Renal cortical epithelial cell (primary cell): ENCODE measurements at regions not wholly inside any gene's neighbourhood (a gene's known extent, or its start where the extent isn't known, plus 50 kb on each side); places are given as distances from the start of the nearest gene placed in this dataset.
"Not testable (repeated sequence)": the region's sequence is repeated elsewhere in the genome, so short reads cannot be mapped to it uniquely, and the experiment has no call there.

Source experiments
- DNase-seq: peaks from one replicate; pipeline ENCODE4 v3.0.0-alpha.2; 2011; ENCODE audit warnings: low read depth

DNA sequence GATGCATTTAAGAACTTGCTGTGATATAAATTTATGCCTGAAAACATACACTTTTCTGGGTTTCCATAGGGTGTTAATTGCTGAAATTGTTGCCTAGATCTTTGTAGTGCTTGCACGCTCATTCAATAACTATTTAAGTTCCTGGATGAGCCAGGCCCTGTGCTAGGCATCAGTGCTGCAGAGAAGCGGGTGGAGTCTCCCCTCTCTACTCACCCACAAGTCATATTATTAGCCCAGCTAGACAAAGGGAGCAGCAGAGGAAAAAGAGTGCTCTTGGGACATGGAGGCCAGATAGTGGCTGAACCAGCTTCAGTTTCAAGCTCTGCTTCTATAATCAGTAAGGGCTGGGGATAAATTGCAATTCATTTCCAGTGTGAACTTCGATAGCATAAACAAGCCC is 329.1 kb downstream of the TFAP2B start:
- DNase-seq: peak; percentile 32

DNA sequence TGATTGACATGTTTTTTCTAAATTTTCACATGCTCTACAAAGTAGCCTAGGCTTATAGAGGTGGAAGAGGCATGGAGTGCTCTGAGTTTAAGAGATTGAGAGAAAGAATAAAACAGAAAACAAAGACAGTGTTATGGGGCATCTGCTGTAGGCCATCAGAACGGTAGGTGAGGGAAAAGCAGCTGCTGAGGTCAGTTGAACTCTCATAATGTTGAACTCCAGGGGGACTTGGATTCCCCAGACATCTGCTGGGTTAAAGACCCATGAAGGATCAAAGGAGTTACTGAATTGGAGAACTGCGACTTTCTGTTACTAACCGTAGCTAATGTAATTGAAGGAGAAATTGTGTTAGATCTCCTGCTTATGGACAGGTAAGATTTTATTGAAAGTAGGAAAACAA is 333.9 kb downstream of the TFAP2B start:
- no peak for DNase-seq

DNA sequence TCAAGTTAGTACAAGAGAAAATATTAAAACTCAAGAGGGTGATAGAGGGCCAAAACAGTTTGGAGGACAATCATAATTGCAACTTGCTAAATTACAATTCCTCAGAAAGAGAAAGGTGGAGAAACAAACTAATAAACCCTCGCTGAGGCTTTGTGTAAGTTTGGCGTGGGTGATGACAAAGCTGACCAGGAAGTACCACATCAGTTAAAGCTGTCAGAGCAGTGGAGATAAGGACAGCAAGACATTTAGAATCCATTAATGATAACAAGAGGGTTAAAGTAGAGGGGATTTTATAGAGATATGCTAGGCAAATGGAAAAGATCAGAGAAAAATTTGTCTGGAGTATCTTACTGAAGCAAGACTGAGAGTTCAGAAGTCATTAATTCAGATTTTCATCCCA is 334.4 kb downstream of the TFAP2B start:
- DNase-seq: no peak

DNA sequence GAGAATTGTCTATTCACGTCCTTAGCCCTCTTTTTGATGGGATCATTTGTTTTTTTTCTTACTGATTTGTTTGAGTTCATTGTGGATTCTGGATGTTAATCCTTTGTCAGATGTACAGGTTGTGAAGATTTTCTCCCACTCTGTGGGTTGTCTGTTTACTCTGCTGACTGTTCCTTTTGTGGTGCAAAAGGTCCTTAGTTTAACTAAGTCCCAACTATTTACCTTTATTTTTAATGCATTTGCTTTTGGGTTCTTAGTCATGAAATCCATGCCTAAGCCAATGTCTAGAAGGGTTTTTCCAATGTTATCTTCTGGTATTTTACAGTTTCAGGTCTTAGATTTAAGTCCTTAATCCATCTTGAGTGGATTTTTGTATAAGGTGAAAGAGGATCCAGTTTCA is 336.3 kb downstream of the TFAP2B start:
- DNase-seq: not testable (repeated sequence)

GRCh38 chr6:51159260-51159659 is 340.6 kb downstream of the TFAP2B start:
- not testable (repeated sequence) for DNase-seq

DNA sequence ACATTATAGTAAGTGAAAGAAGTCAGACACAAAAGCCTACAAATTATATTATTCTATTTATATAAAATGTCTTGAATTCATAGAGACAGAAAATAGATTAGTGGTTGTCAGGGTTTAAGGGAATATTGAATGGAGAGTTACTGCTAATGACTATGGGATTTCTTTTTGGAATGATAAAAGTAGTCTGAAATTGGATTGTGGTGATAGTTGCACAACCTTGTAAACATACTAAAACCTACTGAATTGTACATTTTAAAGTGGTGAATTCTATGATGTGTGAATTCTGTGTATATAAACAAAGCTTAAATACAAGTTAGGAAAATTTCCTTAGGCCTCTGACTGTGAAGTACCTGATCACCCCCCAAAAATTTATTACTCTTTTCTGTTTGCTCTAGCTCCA is 343.1 kb downstream of the TFAP2B start:
- DNase-seq: no peak

- DNase-seq: no peak
Observed at GRCh38 chr6:51163843-51164529, 345.3 kb downstream of the TFAP2B start.

- no peak for DNase-seq
Observed at GRCh38 chr6:51166914-51167313, 348.2 kb downstream of the TFAP2B start.

- no peak for DNase-seq
Observed at GRCh38 chr6:51167468-51167867, 348.8 kb downstream of the TFAP2B start.

DNA sequence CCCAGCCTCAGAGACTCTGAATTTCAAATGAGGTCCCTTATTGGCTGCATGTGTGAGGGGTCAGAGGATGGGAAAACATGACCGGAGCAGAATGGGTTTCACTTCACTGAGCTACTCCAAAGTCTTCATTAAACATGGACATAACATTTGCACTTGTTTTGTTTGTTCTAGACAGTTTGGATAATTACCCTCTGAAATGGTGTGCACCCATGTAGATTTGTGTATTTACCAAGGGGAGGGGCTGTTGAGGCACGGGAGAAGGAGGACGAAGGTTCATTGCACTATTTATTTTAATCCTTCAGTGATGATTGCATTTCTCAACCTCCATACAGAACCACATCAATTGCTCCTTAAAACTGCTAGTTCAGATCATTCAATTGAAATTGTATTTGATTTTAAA is 364.2 kb downstream of the TFAP2B start:
- DNase-seq: no peak

GRCh38 chr6:51184046-51184445 is 365.4 kb downstream of the TFAP2B start:
- DNase-seq: no peak

- DNase-seq: not testable (repeated sequence)
Observed at GRCh38 chr6:51193163-51193562, 374.5 kb downstream of the TFAP2B start.

- no peak for DNase-seq
Observed at GRCh38 chr6:51199105-51199552, 380.5 kb downstream of the TFAP2B start.

GRCh38 chr6:51199733-51200260 is 381.1 kb downstream of the TFAP2B start:
- DNase-seq: no peak

DNA sequence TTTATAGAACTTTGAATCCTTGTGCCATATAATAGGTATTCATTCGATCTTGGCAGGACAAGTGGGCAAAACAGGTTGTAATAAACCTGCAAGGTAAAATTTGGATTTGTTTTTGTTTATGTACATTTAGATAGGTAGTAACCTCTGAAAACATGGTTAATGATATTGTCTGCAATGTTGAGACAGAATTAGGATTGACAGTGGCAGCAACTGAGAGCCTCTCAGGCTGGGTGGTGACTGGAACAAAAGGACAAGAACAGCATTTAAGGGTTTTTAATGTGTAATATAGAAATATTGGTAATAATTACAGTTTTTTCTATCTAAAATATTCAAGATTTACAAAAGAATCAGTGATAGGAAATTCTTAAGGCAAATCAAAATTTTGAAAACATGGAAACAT is 382.0 kb downstream of the TFAP2B start:
- no peak for DNase-seq

DNA sequence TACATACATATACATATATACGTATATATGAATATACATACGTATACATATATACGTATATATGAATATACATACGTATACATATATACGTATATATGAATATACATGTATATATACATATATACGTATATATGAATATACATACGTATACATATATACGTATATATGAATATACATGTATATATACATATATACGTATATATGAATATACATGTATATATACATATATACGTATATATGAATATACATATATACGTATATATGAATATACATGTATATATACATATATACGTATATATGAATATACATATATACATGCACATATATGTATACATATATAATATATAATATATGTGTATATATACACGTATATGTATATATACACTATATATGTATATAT is 384.0 kb downstream of the TFAP2B start:
- DNase-seq: not testable (repeated sequence)

GRCh38 chr6:51203504-51203903 is 384.8 kb downstream of the TFAP2B start:
- DNase-seq: no peak

- DNase-seq: not testable (repeated sequence)
Observed at GRCh38 chr6:51206686-51207085, 388.0 kb downstream of the TFAP2B start.

DNA sequence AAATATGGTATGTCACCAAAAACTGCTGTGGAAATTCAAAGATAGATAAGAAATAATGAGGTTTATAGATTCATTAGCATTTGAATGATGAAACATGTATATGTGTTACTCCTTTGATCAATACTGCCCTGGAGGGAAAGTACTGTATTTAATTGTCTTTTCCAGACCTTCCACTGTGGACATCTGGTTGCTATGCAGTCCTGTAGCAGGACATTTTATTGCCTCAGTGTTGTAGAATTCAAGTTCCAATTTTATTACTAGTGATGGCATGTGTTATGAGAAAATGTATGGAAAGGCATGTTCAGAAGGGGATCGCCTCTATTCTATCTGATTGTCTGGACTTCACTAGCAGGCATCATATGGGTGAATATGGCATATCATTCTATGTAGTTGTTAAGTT is 391.0 kb downstream of the TFAP2B start:
- no peak for DNase-seq

DNA sequence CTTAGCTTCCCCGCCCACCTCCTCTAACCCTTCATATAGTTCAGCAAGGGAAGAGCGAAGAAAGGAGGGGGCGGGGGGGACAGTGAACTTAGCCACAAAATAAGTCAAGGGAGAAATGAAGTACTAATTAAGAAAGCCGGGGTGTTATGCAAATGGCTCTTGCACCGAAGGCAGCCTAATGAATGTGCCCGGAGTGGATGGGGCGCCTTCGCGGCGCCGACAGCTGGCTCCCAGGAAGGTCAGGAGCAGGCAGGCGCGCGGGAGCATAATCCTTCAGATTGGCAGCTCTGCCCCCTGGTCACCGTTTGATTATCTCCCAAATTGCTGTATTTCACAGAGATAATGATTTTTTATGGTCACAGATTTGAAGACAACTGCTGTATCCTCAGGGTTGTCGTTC is 395.1 kb downstream of the TFAP2B start:
- no peak for DNase-seq

- no peak for DNase-seq
Observed at GRCh38 chr6:51214442-51214841, 395.8 kb downstream of the TFAP2B start.

GRCh38 chr6:51218181-51218580 is 399.5 kb downstream of the TFAP2B start:
- DNase-seq: no peak

DNA sequence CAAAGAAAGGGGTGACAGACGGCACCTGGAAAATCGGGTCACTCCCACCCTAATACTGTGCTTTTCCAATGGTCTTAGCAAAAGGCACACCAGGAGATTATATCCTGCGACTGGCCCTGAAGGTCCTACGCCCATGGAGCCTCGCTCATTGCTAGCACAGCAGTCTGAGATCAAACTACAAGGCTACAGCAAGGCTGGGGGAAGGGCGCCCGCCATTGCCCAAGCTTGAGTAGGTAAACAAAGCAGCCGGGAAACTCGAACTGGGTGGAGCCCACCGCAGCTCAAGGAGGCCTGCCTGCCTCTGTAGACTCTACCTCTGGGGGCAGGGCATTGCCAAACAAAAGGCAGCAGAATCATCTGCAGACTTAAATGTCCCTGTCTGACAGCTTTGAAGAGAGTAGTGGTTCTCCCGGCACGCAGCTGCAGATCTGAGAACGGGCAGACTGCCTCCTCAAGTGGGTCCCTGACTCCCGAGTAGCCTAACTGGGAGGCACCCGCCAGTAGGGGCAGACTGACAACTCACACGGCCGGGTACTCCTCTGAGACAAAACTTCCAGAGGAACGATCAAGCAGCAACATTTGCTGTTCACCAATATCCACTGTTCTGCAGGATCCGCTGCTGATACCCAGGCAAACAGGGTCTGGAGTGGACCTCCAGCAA is 406.0 kb downstream of the TFAP2B start:
- DNase-seq: not testable (repeated sequence)
